ENCODE measurements at regions not wholly inside any gene's neighbourhood (a gene's known extent, or its start where the extent isn't known, plus 50 kb on each side); places are given as distances from the start of the nearest gene placed in this dataset.

GRCh38 chr5:61788548-61788947, 456.5 kb downstream of the ZSWIM6 start:
- H3K27ac ChIP-seq: no peak overlapping the region
- ATAC-seq: no peak
- TF ChIP-seq CTCF (IDR thresholded peaks at IDR 0.05 in 4 of 5, conservative IDR thresholded peaks at IDR 0.05 in 1 of 5) (no peak), POLR2A (IDR thresholded peaks at IDR 0.05) (no peak)
- no peak for DNase-seq
- no peaks in the 10 kb centered on the region for H3K9me3 ChIP-seq
- intact Hi-C loops (cut with DNase I; ENCODE audit: low total_unique reads) (no loop called here), in situ Hi-C loops (cut with MboI; ENCODE audit: low sequenced_read_pairs in 4 of 4) (no loop called here)
- no peak overlapping the region for H3K4me3 ChIP-seq
- H3K4me1 ChIP-seq: no peaks in the 10 kb centered on the region
- no peaks in the 10 kb centered on the region for H3K27me3 ChIP-seq
- no peaks in the 10 kb centered on the region for H3K36me3 ChIP-seq

GRCh38 chr5:61790007-61790406, 457.9 kb downstream of the ZSWIM6 start:
- Histone ChIP-seq H3K27me3 (no peaks in the 10 kb centered on the region), H3K36me3 (no peaks in the 10 kb centered on the region), H3K4me3 (no peak overlapping the region), H3K9me3 (no peaks in the 10 kb centered on the region), H3K27ac (no peak overlapping the region), H3K4me1 (no peaks in the 10 kb centered on the region)
- in situ Hi-C loops (cut with MboI; ENCODE audit: low sequenced_read_pairs in 4 of 4) (no loop called here), intact Hi-C loops (cut with DNase I; ENCODE audit: low total_unique reads) (no loop called here)
- DNase-seq (no peak), ATAC-seq (no peak)
- TF ChIP-seq CTCF (IDR thresholded peaks at IDR 0.05 in 4 of 5, conservative IDR thresholded peaks at IDR 0.05 in 1 of 5) (no peak), POLR2A (IDR thresholded peaks at IDR 0.05) (no peak)

GRCh38 chr5:61790678-61791077, 458.6 kb downstream of the ZSWIM6 start:
- in situ Hi-C loops (cut with MboI; ENCODE audit: low sequenced_read_pairs in 4 of 4) (no loop called here), intact Hi-C loops (cut with DNase I; ENCODE audit: low total_unique reads) (no loop called here)
- Histone ChIP-seq H3K27ac (no peak overlapping the region), H3K36me3 (no peaks in the 10 kb centered on the region), H3K4me1 (no peaks in the 10 kb centered on the region), H3K27me3 (no peaks in the 10 kb centered on the region), H3K9me3 (no peaks in the 10 kb centered on the region), H3K4me3 (no peak overlapping the region)
- TF ChIP-seq CTCF (IDR thresholded peaks at IDR 0.05 in 4 of 5, conservative IDR thresholded peaks at IDR 0.05 in 1 of 5) (no peak), POLR2A (IDR thresholded peaks at IDR 0.05) (no peak)
- DNase-seq (no peak), ATAC-seq (no peak)

- Histone ChIP-seq H3K4me1 (no peaks in the 10 kb centered on the region), H3K4me3 (no peak overlapping the region), H3K27me3 (no peaks in the 10 kb centered on the region), H3K9me3 (no peaks in the 10 kb centered on the region), H3K27ac (no peak overlapping the region), H3K36me3 (no peaks in the 10 kb centered on the region)
- TF ChIP-seq CTCF (IDR thresholded peaks at IDR 0.05 in 4 of 5, conservative IDR thresholded peaks at IDR 0.05 in 1 of 5) (no peak), POLR2A (IDR thresholded peaks at IDR 0.05) (no peak)
- DNase-seq: no peak
- ATAC-seq: no peak
- intact Hi-C loops (cut with DNase I; ENCODE audit: low total_unique reads) (no loop called here), in situ Hi-C loops (cut with MboI; ENCODE audit: low sequenced_read_pairs in 4 of 4) (no loop called here)
Observed at GRCh38 chr5:61796773-61797172, 464.7 kb downstream of the ZSWIM6 start.

- DNase-seq (no peak), ATAC-seq (no peak)
- Histone ChIP-seq H3K36me3 (no peaks in the 10 kb centered on the region), H3K4me3 (no peak overlapping the region), H3K4me1 (no peaks in the 10 kb centered on the region), H3K9me3 (no peaks in the 10 kb centered on the region), H3K27me3 (no peaks in the 10 kb centered on the region), H3K27ac (no peak overlapping the region)
- TF ChIP-seq CTCF (IDR thresholded peaks at IDR 0.05 in 4 of 5, conservative IDR thresholded peaks at IDR 0.05 in 1 of 5): no peak
- TF ChIP-seq POLR2A (IDR thresholded peaks at IDR 0.05): no peak
- intact Hi-C loops (cut with DNase I; ENCODE audit: low total_unique reads): no loop called here
- in situ Hi-C loops (cut with MboI; ENCODE audit: low sequenced_read_pairs in 4 of 4): no loop called here
Observed at GRCh38 chr5:61800450-61800849, 468.4 kb downstream of the ZSWIM6 start.

All from gastrocnemius medialis (tissue), 4 donors.